ENCODE measurements at regions not wholly inside any gene's neighbourhood (a gene's known extent, or its start where the extent isn't known, plus 50 kb on each side); places are given as distances from the start of the nearest gene placed in this dataset.

DNA sequence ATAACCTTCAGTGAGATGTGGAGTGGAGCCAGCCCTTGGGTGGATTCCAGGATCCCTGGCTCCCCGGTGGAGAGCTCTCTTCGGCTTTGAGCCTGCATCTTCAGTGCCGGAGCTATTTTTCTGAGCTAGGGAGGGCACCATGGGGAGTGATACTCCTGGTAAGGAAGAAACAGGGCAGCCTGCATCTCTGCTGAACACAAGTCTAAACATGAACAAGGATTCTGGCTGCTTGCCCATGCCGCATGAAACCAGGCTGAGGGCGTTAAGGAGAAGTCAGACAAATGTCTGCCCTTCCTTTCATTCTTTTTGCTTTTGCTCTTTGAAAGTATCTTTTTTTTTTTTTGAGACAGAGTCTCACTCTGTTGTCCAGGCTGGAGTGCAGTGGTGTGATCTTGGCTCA is 60.4 kb downstream of the EVX1 start:
- ChIA-PET CTCF (interaction anchor here (0.9 kb wide), 1 partner anchor 24 kb away, joined by 3 read pairs; no protein-coding TSS in a partner anchor), POLR2A (no interaction called here)
- H3K4me3 ChIP-seq (replicated peaks in 1 of 3; ENCODE audit: insufficient read depth in 1 of 3, low read depth in 1 of 3, low read length in 3 of 3) = no peak overlapping the region
- no TSS peak for BruUV-seq (replicated peaks)
- no peaks in the 10 kb centered on the region for H3K9me3 ChIP-seq (replicated peaks; ENCODE audit: control insufficient read depth, insufficient read depth, low read length)
- intact Hi-C loops (cut with micrococcal nuclease) = no loop called here
- DNase-seq (ENCODE audit: low read depth, low spot score) (no peak), FAIRE-seq (no peak)
- no peak overlapping the region for H3K27ac ChIP-seq (ENCODE audit: insufficient read depth, low read depth, low read length)
- H3K9me1 ChIP-seq (replicated peaks; ENCODE audit: control insufficient read depth, extremely low read depth, insufficient read depth, low read length) = no peaks in the 10 kb centered on the region
- TF ChIP-seq EZH2 (IDR thresholded peaks at IDR 0.05; ENCODE audit: borderline replicate concordance, low read depth, low read length, severe bottlenecking) (no peak), MYC (IDR thresholded peaks at IDR 0.05; ENCODE audit: low read depth, low read length) (no peak), POLR2A (IDR thresholded peaks at IDR 0.05; ENCODE audit: low read depth, low read length) (no peak), GATA2 (IDR thresholded peaks at IDR 0.05; ENCODE audit: insufficient read depth, insufficient read length, low read depth, low read length) (no peak), POLR2AphosphoS5 (IDR thresholded peaks at IDR 0.05; ENCODE audit: insufficient read depth, low read depth, low read length) (no peak)
- H3K36me3 ChIP-seq (ENCODE audit: control insufficient read depth in 2 of 2, extremely low read depth in 1 of 2, insufficient read depth in 2 of 2, low read length in 2 of 2) = no peaks in the 10 kb centered on the region
- H3K27me3 ChIP-seq (ENCODE audit: control insufficient read depth in 2 of 2, insufficient read depth in 2 of 2, low read length in 2 of 2) = peaks cover 0 to 1% of the 10 kb centered on the region in 2 experiments
- H3K4me2 ChIP-seq (ENCODE audit: insufficient read depth, low read length) = no peak overlapping the region
- dilution Hi-C loops (cut with MboI; ENCODE audit: extremely low pct_ligation_motif_present, low sequenced_read_pairs) = no loop called here
- no peak overlapping the region for H3K9ac ChIP-seq (replicated peaks; ENCODE audit: extremely low read depth, insufficient read depth, low read length)
- H2AFZ ChIP-seq (ENCODE audit: low read depth, low read length) = no peak overlapping the region
- no peaks in the 10 kb centered on the region for H3K79me2 ChIP-seq (ENCODE audit: control insufficient read depth, insufficient read depth, low read length)
- H4K20me1 ChIP-seq (replicated peaks; ENCODE audit: control insufficient read depth, extremely low read depth, insufficient read depth, low read length) = no peaks in the 10 kb centered on the region
- H3K4me1 ChIP-seq (ENCODE audit: control insufficient read depth, extremely low read depth, insufficient read depth, low read length) = no peaks in the 10 kb centered on the region

DNA sequence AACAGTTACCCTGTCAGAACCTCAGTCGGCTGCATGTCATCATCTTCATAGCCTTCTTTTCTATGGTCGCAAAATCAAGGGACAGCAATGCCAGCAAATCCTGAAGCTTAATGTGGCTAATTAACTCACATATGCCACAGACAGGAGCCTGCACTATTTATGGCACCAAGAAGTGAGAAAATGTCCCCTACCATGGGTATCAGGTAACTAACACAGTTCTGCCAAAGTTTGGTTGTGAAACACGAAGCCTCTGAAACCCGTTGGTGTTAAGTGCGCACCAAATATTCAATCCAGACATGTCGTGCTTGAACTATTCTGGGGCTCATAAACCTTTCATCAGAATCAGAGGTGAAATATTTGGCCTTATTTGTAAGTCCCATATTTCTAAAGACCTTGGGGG is 63.3 kb downstream of the EVX1 start:
- Histone ChIP-seq H3K36me3 (ENCODE audit: control insufficient read depth in 2 of 2, extremely low read depth in 1 of 2, insufficient read depth in 2 of 2, low read length in 2 of 2) (no peaks in the 10 kb centered on the region), H3K27ac (ENCODE audit: insufficient read depth, low read depth, low read length) (no peak overlapping the region), H4K20me1 (replicated peaks; ENCODE audit: control insufficient read depth, extremely low read depth, insufficient read depth, low read length) (no peaks in the 10 kb centered on the region), H3K9ac (replicated peaks; ENCODE audit: extremely low read depth, insufficient read depth, low read length) (no peak overlapping the region), H3K9me3 (replicated peaks; ENCODE audit: control insufficient read depth, insufficient read depth, low read length) (no peaks in the 10 kb centered on the region), H3K4me3 (replicated peaks in 1 of 3; ENCODE audit: insufficient read depth in 1 of 3, low read depth in 1 of 3, low read length in 3 of 3) (no peak overlapping the region), H2AFZ (ENCODE audit: low read depth, low read length) (no peak overlapping the region), H3K79me2 (ENCODE audit: control insufficient read depth, insufficient read depth, low read length) (no peaks in the 10 kb centered on the region), H3K9me1 (replicated peaks; ENCODE audit: control insufficient read depth, extremely low read depth, insufficient read depth, low read length) (no peaks in the 10 kb centered on the region), H3K4me1 (ENCODE audit: control insufficient read depth, extremely low read depth, insufficient read depth, low read length) (no peaks in the 10 kb centered on the region), H3K4me2 (ENCODE audit: insufficient read depth, low read length) (no peak overlapping the region), H3K27me3 (ENCODE audit: control insufficient read depth in 2 of 2, insufficient read depth in 2 of 2, low read length in 2 of 2) (peaks cover 0 to 1% of the 10 kb centered on the region in 2 experiments)
- BruUV-seq (replicated peaks) = no TSS peak
- dilution Hi-C loops (cut with MboI; ENCODE audit: extremely low pct_ligation_motif_present, low sequenced_read_pairs) = no loop called here
- DNase-seq (ENCODE audit: low read depth, low spot score) = no peak
- intact Hi-C loops (cut with micrococcal nuclease) = no loop called here
- CTCF ChIA-PET = no interaction called here
- POLR2A ChIA-PET = no interaction called here
- TF ChIP-seq MYC (IDR thresholded peaks at IDR 0.05; ENCODE audit: low read depth, low read length) (no peak), FOS (IDR thresholded peaks at IDR 0.05; ENCODE audit: borderline replicate concordance, insufficient read depth, low read length) (no peak), EZH2 (IDR thresholded peaks at IDR 0.05; ENCODE audit: borderline replicate concordance, low read depth, low read length, severe bottlenecking) (no peak), POLR2AphosphoS5 (IDR thresholded peaks at IDR 0.05; ENCODE audit: insufficient read depth, low read depth, low read length) (no peak), GATA2 (IDR thresholded peaks at IDR 0.05; ENCODE audit: insufficient read depth, insufficient read length, low read depth, low read length) (no peak), JUN (IDR thresholded peaks at IDR 0.05; ENCODE audit: borderline replicate concordance, insufficient read depth, insufficient read length, low read depth) (no peak), POLR2A (IDR thresholded peaks at IDR 0.05; ENCODE audit: low read depth, low read length) (no peak)
- TF ChIP-seq, protein P1, sequence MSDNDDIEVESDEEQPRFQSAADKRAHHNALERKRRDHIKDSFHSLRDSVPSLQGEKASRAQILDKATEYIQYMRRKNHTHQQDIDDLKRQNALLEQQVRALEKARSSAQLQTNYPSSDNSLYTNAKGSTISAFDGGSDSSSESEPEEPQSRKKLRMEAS (IDR thresholded peaks at IDR 0.05; ENCODE audit: insufficient read depth, insufficient read length) = no peak
- TF ChIP-seq, protein P2, sequence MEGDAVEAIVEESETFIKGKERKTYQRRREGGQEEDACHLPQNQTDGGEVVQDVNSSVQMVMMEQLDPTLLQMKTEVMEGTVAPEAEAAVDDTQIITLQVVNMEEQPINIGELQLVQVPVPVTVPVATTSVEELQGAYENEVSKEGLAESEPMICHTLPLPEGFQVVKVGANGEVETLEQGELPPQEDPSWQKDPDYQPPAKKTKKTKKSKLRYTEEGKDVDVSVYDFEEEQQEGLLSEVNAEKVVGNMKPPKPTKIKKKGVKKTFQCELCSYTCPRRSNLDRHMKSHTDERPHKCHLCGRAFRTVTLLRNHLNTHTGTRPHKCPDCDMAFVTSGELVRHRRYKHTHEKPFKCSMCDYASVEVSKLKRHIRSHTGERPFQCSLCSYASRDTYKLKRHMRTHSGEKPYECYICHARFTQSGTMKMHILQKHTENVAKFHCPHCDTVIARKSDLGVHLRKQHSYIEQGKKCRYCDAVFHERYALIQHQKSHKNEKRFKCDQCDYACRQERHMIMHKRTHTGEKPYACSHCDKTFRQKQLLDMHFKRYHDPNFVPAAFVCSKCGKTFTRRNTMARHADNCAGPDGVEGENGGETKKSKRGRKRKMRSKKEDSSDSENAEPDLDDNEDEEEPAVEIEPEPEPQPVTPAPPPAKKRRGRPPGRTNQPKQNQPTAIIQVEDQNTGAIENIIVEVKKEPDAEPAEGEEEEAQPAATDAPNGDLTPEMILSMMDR (IDR thresholded peaks at IDR 0.05; ENCODE audit: extremely low read depth in 1 of 2, insufficient read depth in 1 of 2, low read depth in 1 of 2, low read length in 2 of 2) = no peak
- no peak for FAIRE-seq
